Activated naive CD8-positive, alpha-beta T cell treated with anti-CD3 and anti-CD28 coated beads, Interleukin-2, amount 10 ng/mL, durations not matched to agents 7 days and 5 days (primary cell): ENCODE measurements at regions not wholly inside any gene's neighbourhood (a gene's known extent, or its start where the extent isn't known, plus 50 kb on each side); places are given as distances from the start of the nearest gene placed in this dataset.
"Not testable (repeated sequence)": the region's sequence is repeated elsewhere in the genome, so short reads cannot be mapped to it uniquely, and the experiment has no call there.

Experiments used
- ATAC-seq: fragments of 150-1000 bp; cut with Tn5 transposase; one replicate; pipeline ENCODE4 v1.10.0; 2021; ENCODE audit warnings: low read depth, moderate library complexity
- POLR2A ChIA-PET: fragments of 350-600 bp; sonication (Branson Sonifier 250); formaldehyde crosslinking; loops from one replicate; lab custom pipeline; 2021; ENCODE audit warnings: antibody characterized with exemption; lab: Charles Lee
- DNase-seq: peaks from one replicate; pipeline ENCODE4 v3.0.0; 2021
- H3K27ac Mint-ChIP-seq: one replicate; pipeline ENCODE4 v1.8.0; 2022; ENCODE audit warnings: mild to moderate bottlenecking, mixed read lengths
- H3K27me3 Mint-ChIP-seq: one replicate; pipeline ENCODE4 v1.8.0; 2022; ENCODE audit warnings: mild to moderate bottlenecking, moderate library complexity, mixed read lengths
- H3K36me3 Mint-ChIP-seq: one replicate; pipeline ENCODE4 v1.8.0; 2021; ENCODE audit warnings: mild to moderate bottlenecking, mixed read lengths
- H3K4me1 Mint-ChIP-seq: one replicate; pipeline ENCODE4 v1.8.0; 2021; ENCODE audit warnings: mixed read lengths
- H3K4me3 Mint-ChIP-seq: one replicate; pipeline ENCODE4 v1.8.0; 2022; ENCODE audit warnings: mild to moderate bottlenecking, moderate library complexity, mixed read lengths
- H3K9me3 Mint-ChIP-seq: one replicate; pipeline ENCODE4 v1.8.0; 2021; ENCODE audit warnings: mixed read lengths

- peaks cover 20% of the 10 kb centered on the region for H3K9me3 Mint-ChIP-seq
- DNase-seq, H3K27ac Mint-ChIP-seq, H3K4me1 Mint-ChIP-seq, H3K4me3 Mint-ChIP-seq, POLR2A ChIA-PET, ATAC-seq, H3K27me3 Mint-ChIP-seq: not testable (repeated sequence)
- H3K36me3 Mint-ChIP-seq = peaks cover 11% of the 10 kb centered on the region
Measured at GRCh38 chr17:43345515-43345914, 53.3 kb upstream of the ARL4D start.

GRCh38 chr17:43344685-43345084 lies 54.1 kb upstream of the ARL4D start:
- H3K27me3 Mint-ChIP-seq = peaks cover 5% of the 10 kb centered on the region
- H3K36me3 Mint-ChIP-seq = peaks cover 8% of the 10 kb centered on the region
- peaks cover 5% of the 10 kb centered on the region for H3K4me1 Mint-ChIP-seq
- DNase-seq (no peak), ATAC-seq (no peak)
- H3K27ac Mint-ChIP-seq = no peak overlapping the region
- no peak overlapping the region for H3K4me3 Mint-ChIP-seq
- POLR2A ChIA-PET = interaction anchor here (0.8 kb wide), 1 partner anchor 16 kb away, joined by 3 read pairs; no protein-coding TSS in a partner anchor
- H3K9me3 Mint-ChIP-seq = peaks cover 17% of the 10 kb centered on the region

GRCh38 chr17:43342589-43342890 lies 56.3 kb upstream of the ARL4D start:
- H3K9me3 Mint-ChIP-seq = peaks cover 6% of the 10 kb centered on the region
- POLR2A ChIA-PET = interaction anchor here (1.4 kb wide), 1 partner anchor 25 kb away, joined by 4 read pairs; no protein-coding TSS in a partner anchor
- no peak overlapping the region for H3K27ac Mint-ChIP-seq
- peaks cover 5% of the 10 kb centered on the region for H3K4me1 Mint-ChIP-seq
- H3K27me3 Mint-ChIP-seq = peaks cover 5% of the 10 kb centered on the region
- no peak for ATAC-seq
- no peak for DNase-seq
- peaks cover 5% of the 10 kb centered on the region for H3K36me3 Mint-ChIP-seq
- no peak overlapping the region for H3K4me3 Mint-ChIP-seq

- no peak overlapping the region for H3K4me3 Mint-ChIP-seq
- no peak overlapping the region for H3K27ac Mint-ChIP-seq
- H3K36me3 Mint-ChIP-seq = peaks cover 2% of the 10 kb centered on the region
- ATAC-seq (no peak), DNase-seq (no peak)
- peaks cover 5% of the 10 kb centered on the region for H3K4me1 Mint-ChIP-seq
- POLR2A ChIA-PET = interaction anchor here (1.4 kb wide), 1 partner anchor 26 kb away, joined by 4 read pairs; no protein-coding TSS in a partner anchor
- peaks cover 3% of the 10 kb centered on the region for H3K9me3 Mint-ChIP-seq
- H3K27me3 Mint-ChIP-seq = peaks cover 5% of the 10 kb centered on the region
Measured at GRCh38 chr17:43341715-43342588, 56.8 kb upstream of the ARL4D start.

GRCh38 chr17:43338886-43339516 lies 59.8 kb upstream of the ARL4D start:
- no peaks in the 10 kb centered on the region for H3K36me3 Mint-ChIP-seq
- POLR2A ChIA-PET = interaction anchor here (0.8 to 2.2 kb wide), 5 partner anchors 18 to 49 kb away, joined by 3 to 10 read pairs (median 5); no protein-coding TSS in a partner anchor
- no peaks in the 10 kb centered on the region for H3K9me3 Mint-ChIP-seq
- ATAC-seq (no peak), DNase-seq (peak; percentile 61)
- no peaks in the 10 kb centered on the region for H3K27me3 Mint-ChIP-seq
- H3K4me3 Mint-ChIP-seq = no peak overlapping the region
- H3K27ac Mint-ChIP-seq = no peak overlapping the region
- peaks cover 9% of the 10 kb centered on the region for H3K4me1 Mint-ChIP-seq

GRCh38 chr17:43337684-43338428 lies 60.9 kb upstream of the ARL4D start:
- POLR2A ChIA-PET = interaction anchor here (0.7 to 1.8 kb wide), 3 partner anchors 22 to 50 kb away, joined by 3 to 9 read pairs (median 4); no protein-coding TSS in a partner anchor

GRCh38 chr17:43334738-43335402 lies 63.9 kb upstream of the ARL4D start:
- H3K4me1 Mint-ChIP-seq = peaks cover 8% of the 10 kb centered on the region
- H3K27ac Mint-ChIP-seq = no peak overlapping the region
- ATAC-seq = no peak
- H3K36me3 Mint-ChIP-seq = no peaks in the 10 kb centered on the region
- POLR2A ChIA-PET = interaction anchor here (1.0 to 6.2 kb wide), 3 partner anchors 26 to 64 kb away, joined by 4 to 37 read pairs (median 11); partner anchors contain the start of gene ARL4D
- peaks cover 3% of the 10 kb centered on the region for H3K27me3 Mint-ChIP-seq
- DNase-seq = no peak
- no peak overlapping the region for H3K4me3 Mint-ChIP-seq
- no peaks in the 10 kb centered on the region for H3K9me3 Mint-ChIP-seq

More at GRCh38 chr17:43337684-43338428, 60.9 kb upstream of the ARL4D start:
- no peaks in the 10 kb centered on the region for H3K36me3 Mint-ChIP-seq
- H3K4me3 Mint-ChIP-seq = no peak overlapping the region
- ATAC-seq = no peak
- no peaks in the 10 kb centered on the region for H3K9me3 Mint-ChIP-seq
- H3K27ac Mint-ChIP-seq = no peak overlapping the region
- no peak for DNase-seq
- no peaks in the 10 kb centered on the region for H3K27me3 Mint-ChIP-seq
- H3K4me1 Mint-ChIP-seq = peaks cover 13% of the 10 kb centered on the region

GRCh38 chr17:43333433-43333943 lies 65.3 kb upstream of the ARL4D start:
- ATAC-seq (no peak), DNase-seq (no peak)
- Mint-ChIP-seq H3K36me3 (no peaks in the 10 kb centered on the region), H3K27ac (peak overlapping the region; percentile 42), H3K27me3 (peaks cover 9% of the 10 kb centered on the region), H3K9me3 (no peaks in the 10 kb centered on the region), H3K4me1 (peaks cover 8% of the 10 kb centered on the region), H3K4me3 (no peak overlapping the region)
- POLR2A ChIA-PET = interaction anchor here (0.9 to 6.2 kb wide), 5 partner anchors 18 to 150 kb away, joined by 3 to 37 read pairs (median 11); partner anchors contain the start of gene DHX8

- no peak for ATAC-seq
- POLR2A ChIA-PET = interaction anchor here (2.4 to 6.2 kb wide), 2 partner anchors 17 to 29 kb away, joined by 11 to 37 read pairs; no protein-coding TSS in a partner anchor
- Mint-ChIP-seq H3K4me3 (no peak overlapping the region), H3K9me3 (no peaks in the 10 kb centered on the region), H3K4me1 (peaks cover 8% of the 10 kb centered on the region), H3K27ac (no peak overlapping the region), H3K27me3 (peaks cover 17% of the 10 kb centered on the region), H3K36me3 (no peaks in the 10 kb centered on the region)
- DNase-seq = no peak
Measured at GRCh38 chr17:43332230-43332629, 66.6 kb upstream of the ARL4D start.

- DNase-seq (no peak), ATAC-seq (no peak)
- peaks cover 8% of the 10 kb centered on the region for H3K4me1 Mint-ChIP-seq
- H3K27me3 Mint-ChIP-seq = peaks cover 21% of the 10 kb centered on the region
- H3K27ac Mint-ChIP-seq = no peak overlapping the region
- POLR2A ChIA-PET = interaction anchor here (6.2 kb wide), 1 partner anchor 30 kb away, joined by 37 read pairs; no protein-coding TSS in a partner anchor
- no peaks in the 10 kb centered on the region for H3K9me3 Mint-ChIP-seq
- H3K36me3 Mint-ChIP-seq = no peaks in the 10 kb centered on the region
- no peak overlapping the region for H3K4me3 Mint-ChIP-seq
Measured at GRCh38 chr17:43330876-43331639, 67.7 kb upstream of the ARL4D start.

- H3K36me3 Mint-ChIP-seq = no peaks in the 10 kb centered on the region
- no peak for ATAC-seq
- H3K27me3 Mint-ChIP-seq = peaks cover 21% of the 10 kb centered on the region
- no peak overlapping the region for H3K4me3 Mint-ChIP-seq
- no peak overlapping the region for H3K27ac Mint-ChIP-seq
- no peak for DNase-seq
- peaks cover 6% of the 10 kb centered on the region for H3K4me1 Mint-ChIP-seq
- POLR2A ChIA-PET = no interaction called here
- no peaks in the 10 kb centered on the region for H3K9me3 Mint-ChIP-seq
Measured at GRCh38 chr17:43329183-43329582, 69.6 kb upstream of the ARL4D start.

- Mint-ChIP-seq H3K27me3 (peaks cover 21% of the 10 kb centered on the region), H3K4me3 (no peak overlapping the region), H3K9me3 (no peaks in the 10 kb centered on the region), H3K4me1 (peaks cover under 1% of the 10 kb centered on the region), H3K27ac (no peak overlapping the region), H3K36me3 (no peaks in the 10 kb centered on the region)
- ATAC-seq (no peak), DNase-seq (no peak)
- POLR2A ChIA-PET = interaction anchor here (0.7 kb wide), 1 partner anchor 32 kb away, joined by 3 read pairs; no protein-coding TSS in a partner anchor
Measured at GRCh38 chr17:43328650-43329049, 70.1 kb upstream of the ARL4D start.
